Adrenal gland (tissue), 5 donors: ENCODE measurements at regions not wholly inside any gene's neighbourhood (a gene's known extent, or its start where the extent isn't known, plus 50 kb on each side); places are given as distances from the start of the nearest gene placed in this dataset.

Experiments used
- CTCF ChIP-seq, 6 experiments: fragments of 450-650 bp in 4 of 6; fragments of 200-600 bp in 2 of 6; sonication (generic) in 1 of 6; IDR thresholded peaks; 1 replicate in 5 of 6; 2 replicates in 1 of 6; pipeline versions ENCODE4 v1.5.1 to v1.8.0; 2016 to 2021; ENCODE audit warnings: antibody characterized with exemption in 6 of 6, mild to moderate bottlenecking in 2 of 6, moderate library complexity in 1 of 6
- POLR2A ChIP-seq, 2 donors: fragments of 450-650 bp; IDR thresholded peaks; one replicate each; pipeline ENCODE4 v1.6.1; 2017; ENCODE audit warnings: antibody characterized with exemption in 2 of 2, mild to moderate bottlenecking in 2 of 2, moderate library complexity in 1 of 2
- donor health status: DM: no; HTN: no; CAD: no.

GRCh38 chr18:77495079-77495478 is 245.4 kb downstream of the GALR1 start:
- no peak for TF ChIP-seq CTCF (IDR thresholded peaks at IDR 0.05)
- no peak for TF ChIP-seq POLR2A (IDR thresholded peaks at IDR 0.05)
